GM20000 (cell line): ENCODE measurements at regions not wholly inside any gene's neighbourhood (a gene's known extent, or its start where the extent isn't known, plus 50 kb on each side); places are given as distances from the start of the nearest gene placed in this dataset.

ENCODE experiments used
- DNase-seq: peaks from one replicate; pipeline ENCODE4 v3.0.0; 2012; ENCODE audit warnings: low spot score
- TF ChIP-seq, protein P1 (sequence below): IDR thresholded peaks from 2 replicates; pipeline ENCODE4 v1.5.1; 2012; ENCODE audit warnings: mild to moderate bottlenecking, control low read depth; ENCODE audit errors: extremely low read depth, missing control alignments

DNA sequence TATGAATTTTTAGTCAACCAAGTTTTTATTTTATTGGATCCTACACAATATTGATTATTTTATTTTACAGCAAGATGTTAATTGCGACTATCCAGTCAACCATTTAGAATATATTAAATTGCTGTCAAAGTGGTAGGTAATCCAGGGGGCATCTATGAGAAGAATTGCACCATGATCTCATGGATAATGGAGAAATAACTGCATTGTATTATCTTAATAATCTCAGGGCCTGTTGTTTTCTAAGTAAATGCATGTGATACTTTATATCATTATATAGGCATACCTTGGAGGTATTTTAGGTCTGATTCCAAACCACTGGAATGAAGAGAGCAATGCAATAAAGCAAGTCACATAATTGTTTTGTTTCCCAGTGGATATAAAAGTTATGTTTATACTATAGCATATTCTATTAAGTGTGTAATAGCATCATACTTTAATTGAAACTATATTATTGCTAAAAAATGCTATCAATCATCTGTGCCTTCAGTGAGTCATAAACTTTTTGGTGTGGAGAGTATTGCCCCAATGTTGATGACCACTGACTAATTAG is 595.4 kb upstream of the CHORDC1 start:
- TF ChIP-seq, protein P1, sequence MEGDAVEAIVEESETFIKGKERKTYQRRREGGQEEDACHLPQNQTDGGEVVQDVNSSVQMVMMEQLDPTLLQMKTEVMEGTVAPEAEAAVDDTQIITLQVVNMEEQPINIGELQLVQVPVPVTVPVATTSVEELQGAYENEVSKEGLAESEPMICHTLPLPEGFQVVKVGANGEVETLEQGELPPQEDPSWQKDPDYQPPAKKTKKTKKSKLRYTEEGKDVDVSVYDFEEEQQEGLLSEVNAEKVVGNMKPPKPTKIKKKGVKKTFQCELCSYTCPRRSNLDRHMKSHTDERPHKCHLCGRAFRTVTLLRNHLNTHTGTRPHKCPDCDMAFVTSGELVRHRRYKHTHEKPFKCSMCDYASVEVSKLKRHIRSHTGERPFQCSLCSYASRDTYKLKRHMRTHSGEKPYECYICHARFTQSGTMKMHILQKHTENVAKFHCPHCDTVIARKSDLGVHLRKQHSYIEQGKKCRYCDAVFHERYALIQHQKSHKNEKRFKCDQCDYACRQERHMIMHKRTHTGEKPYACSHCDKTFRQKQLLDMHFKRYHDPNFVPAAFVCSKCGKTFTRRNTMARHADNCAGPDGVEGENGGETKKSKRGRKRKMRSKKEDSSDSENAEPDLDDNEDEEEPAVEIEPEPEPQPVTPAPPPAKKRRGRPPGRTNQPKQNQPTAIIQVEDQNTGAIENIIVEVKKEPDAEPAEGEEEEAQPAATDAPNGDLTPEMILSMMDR = no peak
- no peak for DNase-seq

DNA sequence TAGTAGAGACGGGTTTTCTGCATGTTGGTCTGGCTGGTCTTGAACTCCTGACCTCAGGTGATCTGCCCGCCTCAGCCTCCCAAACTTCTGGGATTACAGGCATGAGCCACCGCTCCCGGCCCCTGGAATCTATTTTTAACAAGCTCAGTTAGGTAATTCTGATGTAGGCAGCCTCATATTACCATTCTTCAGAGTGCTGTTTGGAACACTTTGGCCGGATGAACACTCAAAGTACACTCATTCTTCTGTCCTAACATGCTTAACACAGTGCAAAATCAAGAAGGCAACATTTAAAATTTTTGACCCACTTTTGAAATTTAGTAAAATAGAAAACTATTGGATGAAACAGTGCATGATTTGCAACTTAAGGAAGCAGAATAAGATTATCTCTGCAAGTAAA is 586.7 kb upstream of the CHORDC1 start:
- TF ChIP-seq, protein P1 = no peak
- no peak for DNase-seq

DNA sequence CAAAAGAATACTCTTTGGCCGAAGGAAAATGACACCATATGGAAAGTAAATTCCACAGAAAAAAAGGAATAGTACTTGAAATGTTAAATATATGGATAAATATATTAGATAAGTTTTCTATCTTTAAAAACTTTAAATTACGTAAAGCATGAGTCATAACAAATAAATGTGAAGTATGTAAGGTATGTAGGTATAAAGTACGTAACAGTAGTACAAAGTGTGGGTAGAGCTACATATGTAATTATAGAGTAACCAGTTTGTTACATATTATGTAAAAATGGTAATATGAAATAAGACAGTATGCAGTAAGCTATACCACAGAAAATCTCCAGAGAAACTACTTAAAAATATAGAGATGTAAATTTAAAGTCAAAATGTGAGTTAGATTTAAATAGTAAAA is 582.3 kb upstream of the CHORDC1 start:
- DNase-seq = no peak
- TF ChIP-seq, protein P1 = no peak

DNA sequence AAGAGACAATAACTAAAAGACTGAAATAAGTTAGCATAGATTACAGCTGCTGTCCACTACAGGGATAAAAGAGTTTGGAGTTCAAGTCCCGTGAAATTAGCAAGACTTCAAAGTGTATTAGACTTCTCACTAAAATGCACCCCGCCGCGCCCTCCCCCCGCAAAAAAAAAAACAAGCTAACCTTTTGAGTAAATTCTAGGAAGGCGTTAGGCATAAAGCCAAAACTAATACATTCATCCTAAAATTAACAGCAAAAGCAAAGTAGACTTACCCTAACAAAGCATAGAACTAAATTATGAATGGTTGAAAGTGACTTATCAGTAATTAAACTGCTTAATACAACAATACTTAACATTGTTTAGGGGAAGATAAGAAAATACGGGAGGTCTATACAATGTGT is 581.0 kb upstream of the CHORDC1 start:
- TF ChIP-seq, protein P1 = no peak
- no peak for DNase-seq

DNA sequence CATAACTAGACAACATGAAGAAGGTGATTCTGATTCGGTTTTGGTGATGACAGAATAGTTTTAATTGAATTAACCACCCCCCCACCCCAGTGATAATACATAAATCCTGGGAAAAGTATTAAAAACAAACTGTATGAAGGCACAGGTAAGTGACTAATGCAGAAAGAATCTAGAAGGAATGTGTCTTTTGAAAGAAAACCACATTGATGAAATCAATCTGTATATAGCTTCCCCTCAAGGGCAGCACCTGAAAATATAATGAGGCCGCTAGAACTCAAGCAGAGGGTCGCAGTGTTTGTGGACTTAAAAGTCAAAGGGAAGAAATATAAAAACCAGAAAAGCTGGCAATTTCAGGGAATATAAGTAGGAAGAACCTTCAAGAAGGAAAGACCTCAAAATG is 580.5 kb upstream of the CHORDC1 start:
- no peak for DNase-seq

DNA sequence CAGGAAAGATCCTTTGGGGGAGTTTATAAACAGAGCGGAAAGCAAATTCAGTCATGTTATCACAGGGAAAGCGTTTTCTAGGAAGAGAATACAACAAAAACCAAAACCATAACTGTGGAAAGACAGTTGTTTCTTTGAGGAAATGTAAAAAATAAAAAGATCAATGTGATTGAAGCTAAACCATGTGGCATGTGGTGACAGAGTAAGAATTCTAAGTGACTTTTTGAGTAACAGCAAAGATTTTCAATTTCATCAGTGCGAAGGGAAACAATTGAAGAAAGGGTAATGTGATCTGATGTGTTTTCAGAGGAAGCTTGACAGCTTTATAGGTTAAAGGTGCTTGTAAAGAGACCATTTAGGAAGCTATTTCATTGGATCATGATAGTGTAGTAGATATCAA is 575.9 kb upstream of the CHORDC1 start:
- no peak for DNase-seq
- TF ChIP-seq, protein P1 = no peak

More for the DNA sequence above, 580.5 kb upstream of the CHORDC1 start:
- TF ChIP-seq, protein P1 = no peak

DNA sequence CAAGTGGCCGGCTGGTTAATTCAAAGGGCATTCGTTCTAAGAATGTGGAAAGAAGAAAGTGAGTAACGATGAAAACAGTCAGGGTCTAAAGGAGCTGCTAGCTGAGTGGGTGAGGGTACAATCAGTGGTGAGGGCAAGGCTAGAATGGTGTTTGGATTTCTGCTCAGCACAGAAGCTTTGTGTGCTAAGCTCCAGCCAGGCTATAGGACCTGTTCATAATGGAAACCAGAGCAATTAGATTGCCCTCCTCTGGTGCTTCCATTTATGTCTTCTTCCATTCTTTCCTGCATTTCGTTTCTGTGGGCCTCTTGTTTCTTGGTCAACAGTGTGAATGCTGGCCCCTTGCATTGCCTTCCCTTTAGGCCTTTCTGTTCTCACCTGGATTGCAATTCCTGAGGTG is 572.9 kb upstream of the CHORDC1 start:
- no peak for DNase-seq
- TF ChIP-seq, protein P1 = no peak
